ENCODE measurements at regions not wholly inside any gene's neighbourhood (a gene's known extent, or its start where the extent isn't known, plus 50 kb on each side); places are given as distances from the start of the nearest gene placed in this dataset.

DNA sequence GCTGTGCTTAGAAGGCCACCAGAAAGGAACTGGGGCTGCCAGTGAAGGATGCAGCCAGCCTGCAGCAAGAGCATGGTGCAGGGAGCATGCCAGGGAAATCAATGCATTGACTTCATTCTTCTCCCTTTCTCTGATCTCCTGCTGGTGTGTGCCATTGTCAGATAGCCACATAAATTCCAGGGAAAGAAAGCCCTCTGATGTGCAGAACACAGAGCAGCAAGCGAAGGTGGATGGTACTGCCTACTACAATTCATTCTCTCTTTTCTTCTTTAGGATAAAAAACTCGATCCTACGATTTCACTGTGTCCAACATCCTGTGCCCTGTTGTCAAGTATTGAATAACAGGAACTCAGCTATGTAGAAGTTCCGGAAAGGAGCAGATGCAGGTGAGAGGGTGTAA lies 446.7 kb upstream of the TMEM132C start:
- TF ChIP-seq EZH2phosphoT487 (IDR thresholded peaks at IDR 0.05; ENCODE audit: insufficient read depth, low read depth) (no peak), EZH2 (IDR thresholded peaks at IDR 0.05; ENCODE audit: insufficient read depth, poor library complexity, severe bottlenecking) (no peak)
- DNase-seq: no peak
- 71 to 72% methylated on average over 4 of the region's 4 CpGs for WGBS, 2 experiments (ENCODE audit: low coverage in 1 of 2, low lambda C conversion rate in 2 of 2, missing lambda C conversion rate in 2 of 2)
- H3K9me2 ChIP-seq (ENCODE audit: insufficient read depth): no peaks in the 10 kb centered on the region
- no peak overlapping the region for H3K27ac ChIP-seq
- H4K20me1 ChIP-seq (ENCODE audit: insufficient read depth): no peaks in the 10 kb centered on the region
- no peak overlapping the region for H3K4me2 ChIP-seq (ENCODE audit: unreplicated experiment)
- H2AFZ ChIP-seq: no peak overlapping the region
- H3K4me3 ChIP-seq: no peak overlapping the region
- H3K9ac ChIP-seq: no peak overlapping the region
- 0 out of 2 replicates have a peak, but pooled peaks cover 3% of the 10 kb centered on the region for H3K27me3 ChIP-seq (replicated peaks; ENCODE audit: insufficient read depth)
- H3F3A ChIP-seq (ENCODE audit: insufficient read depth): no peaks in the 10 kb centered on the region
- H3K79me2 ChIP-seq (ENCODE audit: insufficient read depth): no peaks in the 10 kb centered on the region
- H3K9me3 ChIP-seq (ENCODE audit: low read depth): no peaks in the 10 kb centered on the region
- in situ Hi-C loops (cut with MboI): no loop called here
- H3K4me1 ChIP-seq (ENCODE audit: insufficient read depth): no peaks in the 10 kb centered on the region
- no peaks in the 10 kb centered on the region for H3K36me3 ChIP-seq (ENCODE audit: low read depth)

- WGBS, 2 experiments (ENCODE audit: low coverage in 1 of 2, low lambda C conversion rate in 2 of 2, missing lambda C conversion rate in 2 of 2): 77 to 85% methylated on average over 7 of the region's 7 CpGs
- H3K79me2 ChIP-seq (ENCODE audit: insufficient read depth): no peaks in the 10 kb centered on the region
Observed at GRCh38 chr12:127820846-127821245, 446.1 kb upstream of the TMEM132C start.

GRCh38 chr12:127822809-127823411 lies 444.1 kb upstream of the TMEM132C start:
- Histone ChIP-seq H3K4me3 (no peak overlapping the region), H2AFZ (peak overlapping the region; percentile 15; the same call in 1 of the 2 replicates), H3K27me3 (replicated peaks; ENCODE audit: insufficient read depth) (0 out of 2 replicates have a peak, but pooled peaks cover 3% of the 10 kb centered on the region), H3K9me2 (ENCODE audit: insufficient read depth) (no peaks in the 10 kb centered on the region), H3K79me2 (ENCODE audit: insufficient read depth) (no peaks in the 10 kb centered on the region), H4K20me1 (ENCODE audit: insufficient read depth) (no peaks in the 10 kb centered on the region), H3K4me2 (ENCODE audit: unreplicated experiment) (no peak overlapping the region), H3K36me3 (ENCODE audit: low read depth) (no peaks in the 10 kb centered on the region), H3K4me1 (ENCODE audit: insufficient read depth) (no peaks in the 10 kb centered on the region), H3K9me3 (ENCODE audit: low read depth) (no peaks in the 10 kb centered on the region), H3K27ac (no peak overlapping the region), H3K9ac (no peak overlapping the region), H3F3A (ENCODE audit: insufficient read depth) (no peaks in the 10 kb centered on the region)
- peak; percentile 14 for DNase-seq
- in situ Hi-C loops (cut with MboI): no loop called here
- 11% methylated on average over 6 of the region's 6 CpGs for WGBS, 2 experiments (ENCODE audit: low coverage in 1 of 2, low lambda C conversion rate in 2 of 2, missing lambda C conversion rate in 2 of 2)
- TF ChIP-seq EZH2 (IDR thresholded peaks at IDR 0.05; ENCODE audit: insufficient read depth, poor library complexity, severe bottlenecking) (no peak), EZH2phosphoT487 (IDR thresholded peaks at IDR 0.05; ENCODE audit: insufficient read depth, low read depth) (no peak)

More at GRCh38 chr12:127820846-127821245, 446.1 kb upstream of the TMEM132C start:
- no peak for DNase-seq
- no peak for TF ChIP-seq EZH2phosphoT487 (IDR thresholded peaks at IDR 0.05; ENCODE audit: insufficient read depth, low read depth)
- TF ChIP-seq EZH2 (IDR thresholded peaks at IDR 0.05; ENCODE audit: insufficient read depth, poor library complexity, severe bottlenecking): no peak
- in situ Hi-C loops (cut with MboI): no loop called here
- Histone ChIP-seq H3K9me2 (ENCODE audit: insufficient read depth) (no peaks in the 10 kb centered on the region), H3K4me1 (ENCODE audit: insufficient read depth) (no peaks in the 10 kb centered on the region), H3K4me3 (no peak overlapping the region), H3K9ac (no peak overlapping the region), H4K20me1 (ENCODE audit: insufficient read depth) (no peaks in the 10 kb centered on the region), H3K36me3 (ENCODE audit: low read depth) (no peaks in the 10 kb centered on the region), H3K27ac (no peak overlapping the region), H3K9me3 (ENCODE audit: low read depth) (no peaks in the 10 kb centered on the region), H3K4me2 (ENCODE audit: unreplicated experiment) (no peak overlapping the region), H3F3A (ENCODE audit: insufficient read depth) (no peaks in the 10 kb centered on the region), H2AFZ (no peak overlapping the region), H3K27me3 (replicated peaks; ENCODE audit: insufficient read depth) (0 out of 2 replicates have a peak, but pooled peaks cover 3% of the 10 kb centered on the region)

- in situ Hi-C loops (cut with MboI): no loop called here
- H3K4me3 ChIP-seq: no peak overlapping the region
- H3K4me1 ChIP-seq (ENCODE audit: insufficient read depth): no peaks in the 10 kb centered on the region
- no peaks in the 10 kb centered on the region for H3F3A ChIP-seq (ENCODE audit: insufficient read depth)
- H2AFZ ChIP-seq: no peak overlapping the region
- DNase-seq: no peak
- H3K9ac ChIP-seq: no peak overlapping the region
- no peaks in the 10 kb centered on the region for H3K79me2 ChIP-seq (ENCODE audit: insufficient read depth)
- no peak overlapping the region for H3K4me2 ChIP-seq (ENCODE audit: unreplicated experiment)
- H3K9me2 ChIP-seq (ENCODE audit: insufficient read depth): no peaks in the 10 kb centered on the region
- no peaks in the 10 kb centered on the region for H3K36me3 ChIP-seq (ENCODE audit: low read depth)
- no peaks in the 10 kb centered on the region for H3K9me3 ChIP-seq (ENCODE audit: low read depth)
- 0 out of 2 replicates have a peak, but pooled peaks cover 3% of the 10 kb centered on the region for H3K27me3 ChIP-seq (replicated peaks; ENCODE audit: insufficient read depth)
- no peaks in the 10 kb centered on the region for H4K20me1 ChIP-seq (ENCODE audit: insufficient read depth)
- WGBS, 2 experiments (ENCODE audit: low coverage in 1 of 2, low lambda C conversion rate in 2 of 2, missing lambda C conversion rate in 2 of 2): 74 to 84% methylated on average over 4 of the region's 4 CpGs
- TF ChIP-seq EZH2 (IDR thresholded peaks at IDR 0.05; ENCODE audit: insufficient read depth, poor library complexity, severe bottlenecking): no peak
- no peak for TF ChIP-seq EZH2phosphoT487 (IDR thresholded peaks at IDR 0.05; ENCODE audit: insufficient read depth, low read depth)
- H3K27ac ChIP-seq: no peak overlapping the region
Observed at GRCh38 chr12:127823801-127824200, 443.2 kb upstream of the TMEM132C start.

All from GM23248 (cell line).